RCC 7860 (cell line): ENCODE measurements at regions not wholly inside any gene's neighbourhood (a gene's known extent, or its start where the extent isn't known, plus 50 kb on each side); places are given as distances from the start of the nearest gene placed in this dataset.

Experiments
- DNase-seq: peaks from one replicate; pipeline ENCODE4 v3.0.0-alpha.2; 2015; ENCODE audit warnings: low spot score
- FAIRE-seq: peaks from 2 replicates; lab custom pipeline; 2012; peaks lifted over from hg19 to GRCh38; lab: Jason Lieb, UNC

DNA sequence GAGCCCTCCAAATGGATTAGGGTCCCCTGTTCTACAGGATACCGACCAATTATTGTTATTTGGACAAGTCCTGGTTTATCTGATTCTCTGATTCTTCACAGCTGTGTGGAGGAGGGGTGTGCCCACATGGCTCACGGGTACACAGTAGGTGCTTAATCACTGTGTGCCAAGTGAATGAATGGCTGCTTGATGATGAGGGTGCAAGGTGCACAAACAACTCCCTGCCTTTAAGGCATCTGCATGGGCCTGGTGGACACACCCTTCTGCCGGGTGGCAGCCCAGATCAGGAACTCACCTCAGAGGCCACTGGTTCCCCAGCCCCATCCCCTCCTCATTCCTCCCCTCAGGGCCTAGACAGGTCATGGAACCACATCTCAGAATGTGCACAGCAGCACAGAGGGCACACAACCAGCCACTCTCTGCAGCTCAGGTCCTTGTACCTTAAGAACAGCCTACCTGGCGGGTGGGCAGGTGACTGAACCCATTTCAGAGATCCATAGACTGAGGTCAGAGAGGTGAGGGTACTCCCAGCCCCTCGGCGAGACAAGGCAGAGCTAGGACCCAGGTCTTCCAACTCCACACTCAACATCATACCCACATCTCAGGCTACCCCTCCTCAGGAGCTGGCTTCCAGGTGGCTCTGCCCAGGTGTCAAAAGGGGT is 50.3 kb downstream of the SHANK2 start:
- DNase-seq (no peak), FAIRE-seq (no peak)

- FAIRE-seq: no peak
- no peak for DNase-seq
These were observed 51.1 kb downstream of the SHANK2 start for GRCh38 chr11:71201231-71201630.

DNA sequence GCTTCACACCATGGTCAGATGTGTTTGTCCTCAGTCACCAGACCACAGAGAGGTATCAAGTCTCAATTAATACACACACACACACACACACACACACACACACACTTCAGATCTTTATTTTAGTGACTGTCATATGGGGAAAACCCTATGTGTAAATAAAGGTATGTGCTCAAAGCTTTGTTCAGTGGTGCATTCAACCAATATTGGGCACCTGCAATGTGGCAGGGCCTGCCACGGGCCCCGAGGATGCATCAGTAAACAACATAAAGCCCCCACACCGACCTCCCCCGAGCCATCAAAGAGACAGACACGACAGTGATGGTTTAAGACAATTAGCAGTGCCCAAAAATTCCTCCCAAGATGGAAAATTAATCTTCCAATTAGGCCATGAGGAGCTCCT is 51.6 kb downstream of the SHANK2 start:
- FAIRE-seq (no peak), DNase-seq (no peak)

GRCh38 chr11:71200172-71200716 is 52.1 kb downstream of the SHANK2 start:
- FAIRE-seq: no peak
- no peak for DNase-seq

- DNase-seq (no peak), FAIRE-seq (no peak)
These were observed 53.1 kb downstream of the SHANK2 start for GRCh38 chr11:71199226-71199820.

- DNase-seq: no peak
- no peak for FAIRE-seq
These were observed 53.6 kb downstream of the SHANK2 start for GRCh38 chr11:71198823-71199165.

GRCh38 chr11:71198141-71198822 is 54.1 kb downstream of the SHANK2 start:
- no peak for FAIRE-seq
- no peak for DNase-seq

- FAIRE-seq (no peak), DNase-seq (peak; percentile 39)
These were observed 55.3 kb downstream of the SHANK2 start for GRCh38 chr11:71197096-71197495.

GRCh38 chr11:71194710-71195109 is 57.7 kb downstream of the SHANK2 start:
- DNase-seq (no peak), FAIRE-seq (no peak)

- no peak for FAIRE-seq
- no peak for DNase-seq
These were observed 58.9 kb downstream of the SHANK2 start for GRCh38 chr11:71193431-71193830.

- FAIRE-seq (no peak), DNase-seq (no peak)
These were observed 59.7 kb downstream of the SHANK2 start for GRCh38 chr11:71192629-71193028.

DNA sequence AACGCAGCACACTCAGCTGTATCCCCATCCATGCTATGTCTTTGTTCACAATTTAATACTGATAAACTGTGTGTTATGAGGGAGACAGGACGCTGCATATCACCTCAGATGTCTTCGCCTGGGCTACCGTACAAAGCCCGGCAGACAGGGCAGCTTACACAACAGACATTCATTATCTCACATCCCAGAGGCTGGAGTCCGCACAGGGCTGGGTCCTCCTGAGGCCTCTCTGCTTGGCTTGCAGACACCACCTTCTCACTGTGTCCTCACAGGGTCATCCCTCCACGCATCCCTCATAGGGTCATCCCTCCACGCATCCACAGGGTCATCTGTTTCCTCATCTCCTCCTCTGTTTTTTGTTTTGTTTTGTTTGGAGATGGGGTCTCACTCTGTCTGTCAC is 61.2 kb downstream of the SHANK2 start:
- FAIRE-seq (no peak), DNase-seq (no peak)

DNA sequence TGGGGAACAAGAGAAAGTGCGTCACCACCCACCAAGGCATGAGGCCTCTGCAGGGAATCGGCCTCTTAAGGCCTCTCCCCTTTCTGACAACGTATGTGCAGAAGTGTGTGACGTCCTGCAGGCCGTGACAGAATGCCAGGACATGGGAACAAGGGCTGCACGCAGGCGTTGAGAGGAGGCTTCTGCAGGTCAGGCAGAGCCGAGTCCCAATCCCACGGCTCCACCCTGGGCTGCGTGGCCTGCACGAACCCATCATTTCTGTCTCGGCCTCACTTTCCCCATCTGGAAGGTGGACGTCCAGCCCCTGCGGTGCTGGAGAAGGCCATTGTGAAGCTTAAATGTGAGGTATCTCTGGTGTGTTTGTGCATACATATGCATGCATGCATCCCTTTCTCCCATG is 61.8 kb downstream of the SHANK2 start:
- no peak for DNase-seq
- FAIRE-seq: no peak

- FAIRE-seq (no peak), DNase-seq (no peak)
These were observed 62.5 kb downstream of the SHANK2 start for GRCh38 chr11:71189768-71190315.

GRCh38 chr11:71188886-71189767 is 63.2 kb downstream of the SHANK2 start:
- FAIRE-seq: no peak
- no peak for DNase-seq

GRCh38 chr11:71188073-71188472 is 64.3 kb downstream of the SHANK2 start:
- FAIRE-seq (no peak), DNase-seq (no peak)

- no peak for FAIRE-seq
- DNase-seq: no peak
These were observed 65.6 kb downstream of the SHANK2 start for GRCh38 chr11:71186806-71187205.

- FAIRE-seq: no peak
- DNase-seq: no peak
These were observed 67.0 kb downstream of the SHANK2 start for GRCh38 chr11:71185411-71185810.

DNA sequence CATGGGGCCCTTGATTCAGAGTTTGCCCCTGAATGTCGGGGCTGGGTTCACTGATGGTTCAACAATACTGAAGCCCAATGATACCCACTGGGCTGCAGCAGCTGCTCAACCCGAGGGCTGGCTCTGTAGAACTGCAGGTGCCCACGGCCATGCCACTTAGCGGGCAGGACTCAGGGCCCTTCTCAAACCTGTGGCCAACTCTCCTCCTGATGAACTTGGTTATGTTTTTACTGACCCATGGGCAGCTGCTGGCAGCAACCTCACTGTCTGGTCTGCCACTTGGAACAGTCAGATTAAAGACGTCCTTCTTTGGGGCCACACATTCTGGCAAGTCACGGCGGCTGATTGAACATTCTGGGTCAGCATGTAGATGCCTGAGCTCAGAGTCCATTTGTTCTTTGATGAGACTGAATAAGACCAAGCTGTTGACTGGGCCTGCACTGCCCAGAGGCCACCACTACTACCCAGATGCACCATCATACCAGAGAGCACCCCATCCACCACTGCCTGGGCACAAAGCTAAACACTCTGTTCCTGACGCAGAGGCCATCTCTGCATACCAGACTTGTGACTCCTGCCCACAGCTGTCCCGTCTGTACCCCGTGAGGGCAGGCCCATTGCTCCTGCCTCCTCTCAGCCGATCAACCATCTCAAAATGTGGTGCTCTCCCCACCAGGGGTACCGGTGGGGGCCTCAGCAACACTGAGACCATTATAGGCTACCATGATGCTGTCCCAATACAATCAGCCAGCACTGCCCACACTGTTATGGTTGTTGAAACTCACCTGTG is 67.8 kb downstream of the SHANK2 start:
- DNase-seq: no peak
- FAIRE-seq: no peak

DNA sequence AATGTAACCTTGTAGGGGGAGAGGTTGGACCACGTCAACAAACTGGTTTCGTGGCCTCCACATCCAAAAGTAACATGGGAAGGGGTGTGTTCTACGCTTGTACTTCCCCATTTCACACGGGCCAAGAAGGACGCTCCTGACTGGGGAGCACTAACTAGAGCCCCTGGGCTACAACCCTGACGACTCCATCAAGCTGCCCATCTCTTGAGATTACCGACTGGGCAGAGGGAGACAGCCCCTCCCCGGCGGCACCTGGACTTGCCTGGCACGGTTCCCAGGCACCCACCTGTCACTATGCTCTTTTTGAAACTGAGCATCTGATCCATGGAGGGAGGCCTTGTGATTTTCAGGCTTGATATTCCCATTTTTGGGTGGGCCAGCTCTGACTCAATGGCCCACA is 68.5 kb downstream of the SHANK2 start:
- no peak for FAIRE-seq
- DNase-seq: no peak
